ENCODE measurements at regions not wholly inside any gene's neighbourhood (a gene's known extent, or its start where the extent isn't known, plus 50 kb on each side); places are given as distances from the start of the nearest gene placed in this dataset.

DNA sequence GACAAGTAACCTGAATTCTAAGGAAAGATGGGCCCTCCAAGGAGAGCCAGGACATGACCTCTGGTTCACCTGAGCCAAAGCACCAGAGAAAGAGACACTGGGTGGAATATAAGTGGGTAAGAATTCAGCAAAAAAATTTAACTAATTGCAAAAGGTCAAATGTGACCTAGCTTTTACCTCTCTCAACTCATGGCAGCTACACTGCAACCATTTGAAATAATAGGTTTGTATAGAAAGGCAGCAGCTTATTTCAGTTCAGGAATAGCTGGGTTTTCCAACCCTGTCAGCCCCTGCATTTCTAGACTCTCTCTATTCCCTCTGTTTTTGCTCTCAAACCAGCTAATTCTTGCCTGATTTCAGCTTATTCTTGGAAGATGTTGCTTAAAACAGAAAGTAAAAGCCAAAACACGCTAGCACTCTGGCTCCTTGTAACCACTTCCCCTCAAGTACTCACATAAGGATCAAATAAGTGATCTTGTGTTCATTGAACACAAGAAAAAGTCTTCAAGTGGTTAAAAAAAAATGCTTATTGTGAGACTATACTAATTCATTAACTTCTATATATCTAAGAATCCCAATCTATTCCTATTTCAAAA, 101.1 kb upstream of the NR4A3 start:
- DNase-seq (ENCODE audit: low spot score): peak; percentile 15

DNA sequence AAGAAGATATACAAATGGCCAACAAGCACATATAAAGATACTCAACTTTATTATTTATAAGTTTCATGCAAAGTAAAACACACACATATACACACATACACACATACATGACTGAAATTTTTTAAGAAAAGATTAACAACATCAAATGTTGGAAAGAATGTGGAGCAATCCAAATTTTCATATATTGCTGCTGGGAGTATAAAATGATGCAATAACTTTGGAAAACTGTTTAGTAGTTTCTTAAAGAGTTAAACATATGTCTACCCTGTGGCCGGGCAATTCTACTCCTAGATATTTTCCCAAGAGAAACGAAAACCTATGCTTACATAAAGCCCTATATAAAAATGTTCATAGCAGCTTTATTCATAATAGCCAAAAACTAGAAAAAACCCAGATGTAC, 99.8 kb upstream of the NR4A3 start:
- no peak for DNase-seq (ENCODE audit: low spot score)

DNA sequence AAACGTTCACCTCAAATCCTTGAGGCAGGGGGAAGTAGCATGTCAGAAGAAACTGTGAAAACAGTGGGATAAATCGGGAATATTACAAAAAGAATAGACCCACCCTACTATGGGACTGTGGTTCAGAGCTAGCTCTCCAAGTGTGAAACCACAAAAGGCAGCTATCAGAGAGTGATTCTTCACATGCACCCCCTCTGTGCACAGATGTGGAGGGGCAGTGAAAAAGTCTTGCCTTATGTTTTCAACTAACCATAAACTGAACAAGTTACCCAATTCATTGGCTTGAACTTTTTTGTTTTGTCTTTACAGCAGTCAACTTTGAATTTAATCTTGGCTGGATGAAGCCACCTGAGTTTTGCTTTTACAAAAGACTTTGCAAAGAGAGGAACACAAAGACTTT, 98.8 kb upstream of the NR4A3 start:
- DNase-seq (ENCODE audit: low spot score): no peak

DNA sequence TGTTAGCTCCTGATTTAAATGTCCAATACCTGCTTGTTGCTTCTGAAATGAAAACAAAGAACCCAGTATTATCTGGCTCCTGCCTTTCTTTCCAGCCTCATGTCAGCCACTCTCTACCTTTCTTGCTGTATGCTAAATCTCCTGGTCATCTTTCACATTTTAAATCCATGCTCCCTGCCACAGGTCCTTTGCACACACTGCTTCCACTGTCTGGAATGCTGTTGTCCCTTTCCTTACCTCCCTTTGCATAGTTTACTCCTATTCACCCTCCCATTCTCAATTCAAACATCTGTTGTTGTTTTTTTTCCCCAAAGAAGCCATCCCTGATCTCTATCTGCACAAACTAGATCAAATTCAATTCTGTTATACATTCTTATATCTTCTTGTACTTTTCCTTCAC, 97.0 kb upstream of the NR4A3 start:
- no peak for DNase-seq (ENCODE audit: low spot score)

DNA sequence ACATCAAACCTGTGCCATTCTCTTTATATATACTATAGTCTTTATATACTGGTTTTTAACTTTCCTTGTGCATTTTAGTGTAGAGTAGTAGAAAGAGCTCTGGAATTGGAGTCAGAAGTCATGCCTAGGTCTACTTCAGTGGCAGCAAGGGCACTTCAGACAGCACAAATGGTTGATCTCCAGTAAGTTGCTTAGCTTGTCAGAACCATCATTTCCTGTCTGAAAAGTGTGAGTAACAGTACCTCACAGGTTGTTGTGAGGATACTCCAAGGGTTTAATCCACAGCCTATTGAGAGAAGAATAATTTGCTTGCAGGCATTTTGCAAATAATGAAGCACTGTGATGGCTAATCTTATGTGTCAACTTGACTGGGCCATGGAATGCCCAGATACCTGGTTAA, 95.8 kb upstream of the NR4A3 start:
- no peak for DNase-seq (ENCODE audit: low spot score)

DNA sequence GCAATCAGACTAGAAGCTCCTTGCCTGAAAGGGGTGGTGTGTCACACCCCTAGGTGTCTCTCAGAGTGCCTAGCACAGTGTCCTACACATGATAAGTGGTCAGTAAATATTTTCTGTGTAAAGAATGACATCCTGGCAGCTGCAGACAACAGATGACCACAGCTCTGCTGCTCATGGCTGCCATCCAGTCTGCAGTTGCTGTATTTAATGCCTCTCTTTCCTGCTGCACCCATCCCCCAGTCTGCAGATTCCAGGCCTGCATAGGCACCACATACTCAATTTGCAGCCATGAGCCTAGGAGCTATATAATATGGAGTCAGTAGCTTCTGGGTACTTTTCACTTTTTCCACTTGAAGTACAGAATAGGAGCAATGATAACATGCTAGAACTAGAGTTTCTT, 94.9 kb upstream of the NR4A3 start:
- no peak for DNase-seq (ENCODE audit: low spot score)

DNA sequence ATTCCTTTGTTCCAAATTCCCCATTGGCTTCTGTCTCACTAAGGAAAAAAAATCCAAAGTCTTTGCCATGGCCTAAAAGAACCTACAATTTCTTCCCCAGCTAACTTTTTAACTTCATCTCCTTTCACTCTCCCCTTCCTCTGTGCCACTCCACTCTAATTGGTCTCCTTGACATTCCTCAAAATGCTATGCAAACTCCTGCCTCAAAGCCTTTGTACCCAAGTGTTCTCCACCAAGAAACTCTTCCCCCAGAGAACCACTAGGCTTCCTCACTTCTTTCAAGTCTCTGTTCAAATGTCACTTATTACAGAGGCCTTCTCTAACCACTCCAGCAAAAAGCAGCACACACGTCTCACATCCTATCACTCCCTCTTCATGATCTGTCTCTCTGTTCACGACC, 91.6 kb upstream of the NR4A3 start:
- no peak for DNase-seq (ENCODE audit: low spot score)

DNA sequence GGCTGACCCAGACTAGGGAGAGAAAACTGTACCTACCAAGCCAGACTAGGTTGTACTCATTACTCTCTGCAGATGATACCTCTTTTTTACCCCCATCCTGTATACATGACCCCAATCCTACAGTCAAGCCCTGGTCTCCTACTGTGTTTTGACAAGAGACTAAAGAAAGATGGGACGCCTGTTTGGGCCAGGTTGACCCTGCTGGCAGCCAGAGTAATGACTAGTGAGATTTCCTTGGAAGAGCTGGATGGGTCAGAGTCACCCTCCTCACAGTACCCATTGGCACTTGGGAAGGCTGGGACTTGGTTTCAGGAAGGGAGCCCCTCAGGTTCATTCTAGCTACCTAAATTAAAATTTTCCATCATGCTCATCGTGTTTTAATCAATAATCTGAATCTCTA, 89.7 kb upstream of the NR4A3 start:
- DNase-seq (ENCODE audit: low spot score): no peak

DNA sequence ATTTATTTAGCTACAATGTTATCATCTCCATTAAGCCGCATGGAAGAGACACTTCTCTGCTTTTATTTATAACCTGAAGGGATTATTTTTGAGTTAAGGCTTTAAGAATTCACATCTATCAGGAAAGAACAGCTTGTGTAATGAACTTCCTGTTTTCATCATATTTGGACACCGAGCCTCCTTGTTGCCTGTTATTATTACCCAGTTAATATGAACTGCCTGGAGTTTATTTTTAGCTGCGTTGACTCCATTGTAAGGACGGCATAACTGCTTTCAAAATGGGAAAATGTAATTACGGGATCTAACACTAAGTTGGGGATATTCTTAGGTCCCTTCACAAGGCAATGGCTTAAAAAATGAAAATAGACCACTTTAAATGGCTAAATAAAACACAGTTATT, 89.0 kb upstream of the NR4A3 start:
- DNase-seq (ENCODE audit: low spot score): no peak

DNA sequence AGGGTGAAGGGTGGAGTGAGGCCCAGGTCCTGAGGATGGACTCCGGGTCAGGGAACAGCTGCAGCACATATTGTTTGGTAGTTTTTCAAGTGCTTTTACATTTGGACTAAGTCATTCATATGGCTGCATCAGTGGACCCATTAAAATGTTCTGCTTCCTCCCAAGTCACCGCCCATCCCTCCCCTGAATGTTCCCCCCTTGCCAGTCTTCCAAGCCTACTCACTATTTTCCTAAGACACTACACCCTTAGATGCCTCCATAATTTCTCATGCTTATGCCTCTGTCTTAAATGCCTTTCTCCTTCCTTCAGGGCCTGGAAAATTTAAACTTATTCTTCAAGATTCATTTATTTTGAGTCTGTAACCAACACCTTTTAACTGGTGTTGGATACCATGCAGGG, 86.6 kb upstream of the NR4A3 start:
- no peak for DNase-seq (ENCODE audit: low spot score)

DNA sequence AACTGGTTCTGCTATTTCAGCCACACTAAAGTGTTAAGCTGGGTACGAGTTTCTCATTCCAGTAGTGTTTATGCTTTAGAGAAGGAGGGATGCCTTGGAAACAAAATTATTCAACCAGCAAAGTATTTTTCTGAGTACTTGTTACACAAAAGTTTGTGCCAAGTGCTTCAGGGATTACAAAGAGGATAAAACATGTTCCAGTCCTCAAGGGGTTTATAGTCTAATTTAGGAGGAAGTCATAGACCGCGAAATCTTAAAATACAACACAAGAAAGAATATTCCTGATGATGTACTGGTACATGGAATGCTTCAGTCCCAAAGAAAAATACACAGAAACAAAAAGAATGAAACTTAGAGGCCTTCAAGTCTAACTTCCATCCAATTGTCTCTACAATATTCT, 85.4 kb upstream of the NR4A3 start:
- no peak for DNase-seq (ENCODE audit: low spot score)

DNA sequence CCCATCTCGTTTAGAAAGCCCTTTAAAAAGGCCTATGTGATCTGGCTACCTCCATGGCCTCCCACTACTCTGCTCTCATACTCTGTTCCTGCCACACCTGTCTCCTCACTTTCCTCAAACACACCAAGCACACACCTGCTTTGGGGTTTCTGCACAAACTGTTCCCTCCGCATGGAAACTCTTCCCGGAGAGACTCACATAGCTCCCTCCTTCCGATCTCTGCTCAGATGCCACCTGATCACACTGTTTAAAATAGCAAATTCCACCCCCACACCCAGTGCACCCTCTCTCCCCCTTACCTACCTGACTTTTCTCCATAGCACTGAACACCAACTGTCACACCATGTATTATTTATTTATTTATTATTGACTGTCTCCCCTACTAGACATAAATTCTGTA, 84.0 kb upstream of the NR4A3 start:
- no peak for DNase-seq (ENCODE audit: low spot score)

DNA sequence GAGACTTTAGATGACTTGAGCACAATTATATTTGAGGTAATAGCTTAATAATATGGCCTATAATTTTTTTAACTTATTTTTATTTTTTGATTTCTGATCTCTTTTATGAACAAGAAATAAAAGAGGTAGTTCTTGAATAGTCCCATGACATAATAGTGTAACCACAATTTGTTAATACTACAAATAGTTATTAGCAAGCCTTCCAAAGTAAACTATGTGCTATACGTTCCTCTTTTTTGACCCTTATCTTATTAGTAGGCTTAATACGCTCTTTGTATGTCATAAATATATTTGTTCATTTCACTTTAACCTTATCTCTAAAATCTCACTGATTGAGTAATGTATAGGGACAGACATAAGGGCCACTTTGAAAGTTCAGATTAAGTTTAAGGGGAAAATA, 78.7 kb upstream of the NR4A3 start:
- DNase-seq (ENCODE audit: low spot score): no peak

DNA sequence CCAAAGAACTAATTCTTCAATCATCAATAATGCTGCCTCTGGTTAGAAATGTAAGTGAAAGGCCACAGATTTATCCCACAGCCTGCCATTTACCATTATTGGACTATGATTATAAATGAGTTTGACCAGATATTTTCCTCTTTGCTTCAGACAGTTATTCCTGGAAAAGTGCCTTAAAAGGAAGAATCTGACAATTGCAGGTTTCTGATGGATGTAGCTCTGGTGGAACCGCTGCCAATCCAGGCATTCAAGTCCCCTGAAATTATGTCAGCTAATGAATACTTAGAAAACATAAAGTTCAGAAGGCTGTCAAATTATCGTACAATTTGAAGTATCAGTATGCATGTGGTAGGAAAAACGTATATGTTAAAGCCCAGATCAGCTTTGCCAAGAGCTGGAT, 78.2 kb upstream of the NR4A3 start:
- no peak for DNase-seq (ENCODE audit: low spot score)

DNA sequence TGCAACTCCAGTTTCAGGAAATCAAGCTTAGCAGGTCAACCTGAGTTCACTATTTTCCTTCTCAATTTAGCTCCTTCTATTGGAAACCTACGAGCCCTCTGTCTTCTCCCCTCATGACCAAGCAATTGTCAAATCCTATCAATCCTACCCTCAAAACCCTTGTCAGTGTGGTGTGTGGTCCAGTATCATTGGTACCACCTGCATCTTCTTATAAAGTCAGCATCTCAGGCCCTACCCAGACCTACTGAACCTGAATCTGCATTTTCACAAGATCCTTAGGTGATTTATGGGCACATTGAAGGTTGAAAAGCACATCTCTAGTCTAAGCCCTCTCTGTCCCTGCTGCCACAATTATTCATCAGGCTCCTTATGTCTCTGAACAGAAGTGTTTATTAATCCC, 77.6 kb upstream of the NR4A3 start:
- DNase-seq (ENCODE audit: low spot score): no peak

DNA sequence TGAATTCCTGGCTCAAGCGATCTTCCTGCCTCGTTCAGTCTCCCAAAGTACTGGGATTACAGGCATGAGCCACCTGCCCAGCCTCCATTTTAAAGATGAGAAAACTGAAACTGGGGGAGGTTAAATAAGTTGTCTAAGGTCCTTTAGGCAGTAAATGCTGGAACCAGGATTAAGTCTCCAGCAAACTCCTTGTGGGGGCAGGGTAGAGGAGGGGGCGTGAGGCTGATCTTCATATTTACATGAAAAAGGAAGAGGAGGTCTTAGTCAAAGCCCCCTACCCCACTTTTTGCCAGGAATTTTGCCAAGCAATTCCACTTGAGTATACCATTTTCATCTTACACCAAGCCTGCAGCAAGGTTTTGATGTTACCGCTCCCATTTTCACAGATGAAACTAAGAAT, 76.6 kb upstream of the NR4A3 start:
- no peak for DNase-seq (ENCODE audit: low spot score)

DNA sequence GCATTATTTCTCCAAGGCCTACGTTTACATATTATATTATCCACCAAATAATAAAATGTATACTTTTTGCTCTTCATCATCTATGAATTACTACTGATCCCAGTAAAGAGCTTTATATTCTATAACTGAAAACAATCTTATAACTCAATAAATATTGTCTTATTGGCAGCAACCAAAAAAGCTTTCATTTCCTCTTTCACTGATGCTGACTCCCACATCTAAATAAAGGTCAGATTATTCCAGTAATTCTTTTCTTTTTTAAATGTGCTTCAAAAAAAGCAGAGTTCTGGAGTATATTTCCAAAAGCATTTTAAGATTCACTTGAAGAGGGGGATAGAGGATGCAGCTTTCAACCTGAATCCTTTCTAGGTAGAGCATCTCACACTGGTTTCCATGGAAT, 75.3 kb upstream of the NR4A3 start:
- DNase-seq (ENCODE audit: low spot score): no peak

DNA sequence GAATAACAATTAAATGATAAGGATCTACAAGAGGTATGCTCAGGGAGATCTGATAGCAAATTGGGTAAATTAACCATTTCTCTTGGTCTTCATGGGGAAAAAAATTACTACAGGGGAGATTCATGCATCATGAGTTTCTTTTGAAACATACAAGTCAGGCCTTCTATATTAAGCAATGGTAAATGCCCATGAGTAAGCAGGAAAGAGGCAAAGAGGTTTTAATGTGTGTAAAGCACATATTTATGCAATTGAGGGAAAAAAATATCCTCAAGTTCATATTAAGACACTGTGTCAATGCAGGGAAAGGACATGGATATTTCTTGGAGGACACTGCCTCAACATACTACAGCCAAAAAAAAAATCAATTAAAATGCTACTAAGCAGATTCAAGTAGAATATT, 73.4 kb upstream of the NR4A3 start:
- no peak for DNase-seq (ENCODE audit: low spot score)

DNA sequence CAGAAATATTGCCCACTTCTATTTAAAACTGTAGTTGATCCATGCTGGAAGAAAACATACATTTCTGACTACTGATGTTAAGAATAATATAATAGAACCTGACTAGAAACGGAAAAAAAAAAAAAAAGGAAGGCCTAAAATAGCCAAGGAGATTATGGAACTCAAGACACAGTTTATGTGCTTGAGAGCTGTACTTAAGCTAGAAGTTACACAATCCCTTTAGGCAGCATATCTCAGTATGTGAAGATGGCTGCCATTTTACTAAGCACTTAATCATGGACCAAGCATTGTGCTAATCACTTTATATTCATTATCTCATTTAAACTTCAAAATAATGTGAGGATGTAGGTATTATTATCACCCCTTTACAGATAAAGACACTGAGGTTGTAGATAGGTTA, 73.0 kb upstream of the NR4A3 start:
- DNase-seq (ENCODE audit: low spot score): no peak

DNA sequence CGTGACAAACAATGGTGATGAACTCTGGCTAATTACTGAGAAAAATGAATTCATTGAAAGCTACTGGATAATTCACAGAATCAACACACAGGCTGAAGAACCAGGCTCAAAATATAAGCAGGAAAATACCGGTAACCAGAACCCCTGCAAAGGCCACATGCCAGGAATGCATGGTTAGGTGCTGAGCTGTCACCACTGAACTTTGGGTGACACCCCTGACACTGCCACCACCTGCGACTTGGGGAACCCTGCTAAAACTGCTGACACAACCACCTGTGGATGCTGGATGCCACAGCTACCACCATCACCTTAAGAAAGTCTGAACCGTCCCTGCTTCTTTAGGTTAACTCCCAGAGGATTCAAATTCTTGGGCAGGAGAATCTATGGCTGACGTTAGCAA, 72.0 kb upstream of the NR4A3 start:
- no peak for DNase-seq (ENCODE audit: low spot score)

DNA sequence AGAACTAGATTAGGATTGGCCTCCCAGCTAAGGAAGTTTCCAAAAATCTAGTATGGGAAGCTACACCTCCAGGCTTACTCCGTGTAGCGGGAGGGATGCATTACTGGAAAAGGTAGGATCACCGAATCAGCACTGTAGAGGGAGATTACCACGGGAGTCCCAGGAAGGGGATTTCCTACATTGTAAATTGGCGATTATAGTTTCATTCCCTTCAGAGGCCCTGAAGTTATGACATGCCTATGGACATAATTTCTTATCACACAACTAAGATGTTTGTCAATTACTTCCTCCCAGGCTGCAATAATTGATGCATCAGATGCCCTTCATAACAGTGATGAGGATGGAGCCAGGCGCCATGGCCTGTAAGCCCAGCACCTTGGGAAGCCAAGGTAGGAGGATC, 71.2 kb upstream of the NR4A3 start:
- no peak for DNase-seq (ENCODE audit: low spot score)

DNA sequence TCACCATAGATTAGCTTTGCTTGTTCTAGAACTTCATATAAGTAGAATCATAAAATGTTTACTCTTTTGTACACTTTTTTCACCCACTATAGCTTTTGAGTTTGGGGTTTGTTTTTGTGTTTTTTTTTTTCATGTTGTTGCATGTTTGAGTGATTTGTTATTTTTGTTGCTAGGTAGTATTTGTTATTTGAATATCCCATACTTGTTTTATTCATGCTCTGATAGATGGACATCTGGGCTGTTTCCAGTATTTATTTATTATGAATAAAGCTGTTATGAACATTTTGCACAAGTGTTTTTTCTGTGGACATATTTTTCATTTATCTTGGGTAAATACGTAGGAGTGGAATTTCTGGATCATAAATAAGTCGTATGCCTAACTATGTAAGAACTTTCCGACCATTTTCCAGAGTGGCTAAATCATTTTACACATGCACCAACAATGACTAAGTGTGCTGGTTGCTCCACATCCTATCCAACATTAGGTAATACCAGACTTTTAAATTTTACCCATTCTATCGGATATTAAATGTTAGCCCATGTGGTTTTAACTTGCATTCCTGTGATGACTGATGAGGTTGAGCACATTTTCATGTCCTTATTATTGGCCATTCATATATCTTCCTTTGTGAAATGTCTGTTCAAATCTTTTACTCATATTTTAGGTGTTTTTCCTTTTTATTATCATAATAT, 69.1 kb upstream of the NR4A3 start:
- DNase-seq (ENCODE audit: low spot score): no peak

DNA sequence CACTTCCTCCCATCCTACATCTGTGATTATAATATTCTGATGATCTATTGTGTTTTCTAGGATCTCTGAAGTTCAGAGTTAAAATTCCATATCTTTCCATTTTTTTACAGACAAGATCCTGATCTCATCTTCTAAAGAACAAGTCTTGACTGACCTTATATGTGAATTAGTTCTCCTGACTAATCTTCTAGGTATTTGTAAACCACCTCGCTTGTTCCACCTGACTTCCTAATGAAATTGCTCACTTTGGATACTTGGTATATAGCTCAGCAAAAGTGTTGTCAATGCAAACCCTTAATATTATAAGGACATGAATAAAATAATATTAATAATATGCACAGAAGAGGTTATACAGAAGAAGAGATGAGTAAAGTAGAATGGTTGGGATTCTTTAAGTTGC, 68.2 kb upstream of the NR4A3 start:
- DNase-seq (ENCODE audit: low spot score): no peak

DNA sequence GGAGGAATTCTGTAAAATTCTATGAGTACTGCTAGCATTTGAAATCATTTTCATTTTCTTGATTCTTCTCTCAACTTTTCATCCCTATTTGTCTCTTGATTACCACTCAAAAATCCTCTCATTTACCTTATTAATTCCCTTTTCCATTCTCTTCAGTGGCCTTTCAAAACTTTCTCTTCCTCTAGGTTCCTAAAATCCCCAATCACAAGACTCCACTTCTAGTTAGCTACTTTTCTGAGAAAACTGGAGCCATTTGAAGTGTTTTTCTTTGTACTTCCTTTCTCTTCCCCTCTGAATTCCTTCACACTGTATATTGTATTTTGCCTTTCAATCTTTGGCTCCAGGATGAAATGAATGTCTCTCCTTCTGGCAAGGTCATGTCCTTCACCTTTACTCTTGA, 61.3 kb upstream of the NR4A3 start:
- DNase-seq (ENCODE audit: low spot score): no peak

DNA sequence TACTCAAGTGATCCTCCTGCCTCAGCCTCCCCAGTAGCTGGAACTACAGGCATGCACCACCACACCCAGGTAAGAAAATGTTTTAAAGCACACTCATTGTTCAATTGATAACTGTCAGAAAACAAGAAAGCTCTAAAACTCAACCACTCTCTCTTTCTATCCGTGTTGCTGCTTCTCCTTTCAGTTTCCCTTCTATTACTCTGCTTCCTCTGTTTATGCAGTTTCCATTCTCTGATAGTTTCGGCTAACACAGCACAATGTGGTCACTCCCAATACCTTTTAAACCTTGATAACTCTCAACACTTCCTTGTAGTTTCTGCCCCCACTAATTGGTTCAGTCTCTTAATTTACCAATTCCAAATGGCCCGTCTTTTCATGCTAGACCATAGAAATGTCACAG, 59.2 kb upstream of the NR4A3 start:
- DNase-seq (ENCODE audit: low spot score): no peak
